ENCODE measurements at regions not wholly inside any gene's neighbourhood (a gene's known extent, or its start where the extent isn't known, plus 50 kb on each side); places are given as distances from the start of the nearest gene placed in this dataset.

DNA sequence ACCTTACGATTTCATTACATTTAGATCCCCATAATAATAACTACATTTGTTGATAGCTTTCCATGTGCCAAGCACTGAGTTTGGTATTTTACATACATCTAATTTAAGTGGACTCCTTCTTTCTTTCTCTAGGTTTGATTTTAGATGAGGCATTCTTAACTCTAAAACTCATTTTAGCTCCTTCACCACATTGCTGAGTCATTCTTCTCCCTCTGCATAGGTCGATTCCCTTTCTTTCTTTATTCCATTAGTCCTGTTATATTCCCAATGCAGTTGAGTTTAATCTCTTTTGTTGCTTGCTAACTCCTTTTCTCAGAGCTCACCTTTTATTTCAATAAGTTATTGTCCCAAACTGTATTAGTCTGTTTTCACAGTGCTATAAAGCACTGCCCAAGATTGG, 329.8 kb downstream of the TAF11L14 start:
- no TSS peak for BruUV-seq (replicated peaks)
- no peaks in the 10 kb centered on the region for H3K4me1 Mint-ChIP-seq (ENCODE audit: low read depth, unreplicated experiment)
- H3K27me3 Mint-ChIP-seq (ENCODE audit: insufficient read depth, unreplicated experiment), result peaks cover 5% of the 10 kb centered on the region
- Histone ChIP-seq H3K4me1 (no peaks in the 10 kb centered on the region), H3K27me3 (replicated peaks; ENCODE audit: control insufficient read depth, insufficient read depth, low read length) (no peaks in the 10 kb centered on the region), H3K36me3 (ENCODE audit: control insufficient read depth, insufficient read depth, low read length) (no peaks in the 10 kb centered on the region), H3K9me3 (no peaks in the 10 kb centered on the region), H3K4me3 (ENCODE audit: low read depth, low read length) (no peak overlapping the region)
- DNase-seq, result no peak
- intact Hi-C loops (cut with micrococcal nuclease; ENCODE audit: unreplicated experiment), result no loop called here
- ChIA-PET CTCF (no interaction called here), POLR2A (no interaction called here)
- H3K4me3 Mint-ChIP-seq (ENCODE audit: unreplicated experiment), result no peak overlapping the region
- TF ChIP-seq, protein P1, sequence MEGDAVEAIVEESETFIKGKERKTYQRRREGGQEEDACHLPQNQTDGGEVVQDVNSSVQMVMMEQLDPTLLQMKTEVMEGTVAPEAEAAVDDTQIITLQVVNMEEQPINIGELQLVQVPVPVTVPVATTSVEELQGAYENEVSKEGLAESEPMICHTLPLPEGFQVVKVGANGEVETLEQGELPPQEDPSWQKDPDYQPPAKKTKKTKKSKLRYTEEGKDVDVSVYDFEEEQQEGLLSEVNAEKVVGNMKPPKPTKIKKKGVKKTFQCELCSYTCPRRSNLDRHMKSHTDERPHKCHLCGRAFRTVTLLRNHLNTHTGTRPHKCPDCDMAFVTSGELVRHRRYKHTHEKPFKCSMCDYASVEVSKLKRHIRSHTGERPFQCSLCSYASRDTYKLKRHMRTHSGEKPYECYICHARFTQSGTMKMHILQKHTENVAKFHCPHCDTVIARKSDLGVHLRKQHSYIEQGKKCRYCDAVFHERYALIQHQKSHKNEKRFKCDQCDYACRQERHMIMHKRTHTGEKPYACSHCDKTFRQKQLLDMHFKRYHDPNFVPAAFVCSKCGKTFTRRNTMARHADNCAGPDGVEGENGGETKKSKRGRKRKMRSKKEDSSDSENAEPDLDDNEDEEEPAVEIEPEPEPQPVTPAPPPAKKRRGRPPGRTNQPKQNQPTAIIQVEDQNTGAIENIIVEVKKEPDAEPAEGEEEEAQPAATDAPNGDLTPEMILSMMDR (IDR thresholded peaks at IDR 0.05; ENCODE audit: insufficient read depth in 1 of 2, low read depth in 1 of 2, low read length in 1 of 2, severe bottlenecking in 1 of 2, unreplicated experiment in 1 of 2), result no peak
- H3K9me3 Mint-ChIP-seq (ENCODE audit: unreplicated experiment), result peaks cover 9% of the 10 kb centered on the region
- no peak overlapping the region for H3K27ac Mint-ChIP-seq (ENCODE audit: unreplicated experiment)
- H3K36me3 Mint-ChIP-seq (ENCODE audit: insufficient read depth, unreplicated experiment), result no peaks in the 10 kb centered on the region

DNA sequence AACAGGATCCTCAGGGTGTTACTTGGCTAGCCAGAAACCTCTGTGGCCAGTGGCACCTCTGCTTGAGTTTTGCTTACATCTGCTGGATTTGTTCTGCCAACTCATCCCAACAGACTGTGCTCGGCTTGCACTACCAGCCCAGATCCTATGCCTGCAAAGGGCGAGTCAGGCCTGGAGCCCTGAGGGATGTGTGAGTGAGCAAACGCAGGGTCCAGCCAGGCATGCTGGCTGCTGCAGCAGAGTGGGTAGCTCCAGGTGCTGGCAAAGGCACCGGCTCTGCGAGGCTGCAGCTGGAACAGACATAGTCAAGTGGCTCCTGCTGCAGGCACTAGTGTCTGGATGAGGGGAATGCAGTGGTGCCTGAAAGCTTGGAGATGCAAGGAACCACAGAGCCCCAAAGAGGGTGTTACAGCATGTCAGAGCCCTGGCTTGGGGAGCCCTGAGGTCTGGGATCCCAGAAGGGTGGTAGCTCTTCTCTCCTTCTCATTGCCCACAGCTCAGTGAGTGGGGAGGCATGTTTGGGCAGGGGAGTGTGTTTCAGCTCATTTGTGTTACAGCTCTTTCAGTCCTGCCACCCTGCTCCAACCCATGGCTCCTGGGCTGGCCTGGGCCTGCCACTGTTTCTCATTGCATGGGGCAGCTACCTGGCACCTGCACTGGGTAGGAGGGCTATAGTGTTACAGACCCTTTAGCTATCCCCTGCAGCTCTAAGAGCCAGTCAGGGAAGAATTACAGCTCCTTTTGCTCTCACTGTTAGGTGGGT, 332.6 kb downstream of the TAF11L14 start:
- Mint-ChIP-seq H3K4me1 (ENCODE audit: low read depth, unreplicated experiment) (no peaks in the 10 kb centered on the region), H3K27me3 (ENCODE audit: insufficient read depth, unreplicated experiment) (peaks cover 3% of the 10 kb centered on the region), H3K4me3 (ENCODE audit: unreplicated experiment) (no peak overlapping the region), H3K36me3 (ENCODE audit: insufficient read depth, unreplicated experiment) (no peaks in the 10 kb centered on the region), H3K27ac (ENCODE audit: unreplicated experiment) (no peak overlapping the region), H3K9me3 (ENCODE audit: unreplicated experiment) (peaks cover 13% of the 10 kb centered on the region)
- TF ChIP-seq, protein P1 (IDR thresholded peaks at IDR 0.05; ENCODE audit: insufficient read depth in 1 of 2, low read depth in 1 of 2, low read length in 1 of 2, severe bottlenecking in 1 of 2, unreplicated experiment in 1 of 2), result no peak
- no peak for DNase-seq
- BruUV-seq (replicated peaks), result no TSS peak
- H3K4me1 ChIP-seq, result no peaks in the 10 kb centered on the region
- intact Hi-C loops (cut with micrococcal nuclease; ENCODE audit: unreplicated experiment), result no loop called here
- no peaks in the 10 kb centered on the region for H3K9me3 ChIP-seq
- no peaks in the 10 kb centered on the region for H3K27me3 ChIP-seq (replicated peaks; ENCODE audit: control insufficient read depth, insufficient read depth, low read length)
- H3K4me3 ChIP-seq (ENCODE audit: low read depth, low read length), result no peak overlapping the region
- no peaks in the 10 kb centered on the region for H3K36me3 ChIP-seq (ENCODE audit: control insufficient read depth, insufficient read depth, low read length)
- ChIA-PET POLR2A (no interaction called here), CTCF (no interaction called here)

DNA sequence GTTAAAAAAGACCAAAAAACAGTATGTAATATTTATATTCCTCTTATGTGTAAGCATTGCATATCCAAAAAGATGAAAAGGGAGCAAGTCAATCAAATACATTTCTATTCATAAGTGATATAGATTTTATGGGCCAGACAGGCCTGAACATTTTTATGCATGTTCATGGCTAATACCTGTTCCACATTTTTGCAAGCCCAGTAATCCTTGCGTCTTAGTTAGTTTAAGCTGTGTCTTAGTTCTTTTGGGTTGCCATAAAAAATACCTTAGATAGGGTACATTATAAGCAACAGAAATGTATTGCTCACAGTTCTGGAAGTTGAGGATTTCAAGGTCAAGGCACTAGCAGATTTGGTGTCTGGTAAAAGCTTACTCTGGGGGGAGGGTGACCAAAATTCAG, 342.1 kb downstream of the TAF11L14 start:
- CTCF ChIA-PET, result no interaction called here
- intact Hi-C loops (cut with micrococcal nuclease; ENCODE audit: unreplicated experiment), result no loop called here
- no TSS peak for BruUV-seq (replicated peaks)
- Histone ChIP-seq H3K36me3 (ENCODE audit: control insufficient read depth, insufficient read depth, low read length) (no peaks in the 10 kb centered on the region), H3K4me1 (no peaks in the 10 kb centered on the region), H3K27me3 (replicated peaks; ENCODE audit: control insufficient read depth, insufficient read depth, low read length) (no peaks in the 10 kb centered on the region), H3K9me3 (no peaks in the 10 kb centered on the region), H3K4me3 (ENCODE audit: low read depth, low read length) (no peak overlapping the region)
- POLR2A ChIA-PET, result no interaction called here
- Mint-ChIP-seq H3K4me1 (ENCODE audit: low read depth, unreplicated experiment) (no peaks in the 10 kb centered on the region), H3K27me3 (ENCODE audit: insufficient read depth, unreplicated experiment) (no peaks in the 10 kb centered on the region), H3K4me3 (ENCODE audit: unreplicated experiment) (no peak overlapping the region), H3K27ac (ENCODE audit: unreplicated experiment) (no peak overlapping the region), H3K9me3 (ENCODE audit: unreplicated experiment) (no peaks in the 10 kb centered on the region), H3K36me3 (ENCODE audit: insufficient read depth, unreplicated experiment) (no peaks in the 10 kb centered on the region)
- TF ChIP-seq, protein P1 (IDR thresholded peaks at IDR 0.05; ENCODE audit: insufficient read depth in 1 of 2, low read depth in 1 of 2, low read length in 1 of 2, severe bottlenecking in 1 of 2, unreplicated experiment in 1 of 2), result no peak
- no peak for DNase-seq
